Karpas-422 (cell line): ENCODE measurements at regions not wholly inside any gene's neighbourhood (a gene's known extent, or its start where the extent isn't known, plus 50 kb on each side); places are given as distances from the start of the nearest gene placed in this dataset.
"Not testable (repeated sequence)": the region's sequence is repeated elsewhere in the genome, so short reads cannot be mapped to it uniquely, and the experiment has no call there.

Experiments used
- DNase-seq: peaks from one replicate; pipeline ENCODE4 v3.0.0-alpha.2; 2015
- H2AFZ ChIP-seq: fragments of 200-600 bp; sonication (generic); 2 replicates; pipeline ENCODE4 v1.6.1; 2014; ENCODE audit warnings: antibody characterized with exemption, low read length, mixed read lengths
- H3K27ac ChIP-seq: fragments of 200-600 bp; sonication (generic); 2 replicates; pipeline ENCODE4 v1.5.1; 2014; ENCODE audit warnings: mild to moderate bottlenecking, low read length, moderate library complexity
- H3K27me3 ChIP-seq: fragments of 200-600 bp; sonication (generic); 2 replicates; pipeline ENCODE4 v1.6.1; 2014; ENCODE audit warnings: low read length, mixed read lengths
- H3K36me3 ChIP-seq: fragments of 200-600 bp; sonication (generic); 2 replicates; pipeline ENCODE4 v1.6.1; 2014; ENCODE audit warnings: low read length, mixed read lengths; ENCODE audit not compliant: insufficient read depth
- H3K4me1 ChIP-seq: fragments of 200-600 bp; sonication (generic); 2 replicates; pipeline ENCODE4 v1.6.1; 2014; ENCODE audit warnings: mild to moderate bottlenecking, low read length, mixed read lengths
- H3K4me2 ChIP-seq: fragments of 200-600 bp; sonication (generic); 2 replicates; pipeline ENCODE4 v1.6.1; 2014; ENCODE audit warnings: low read length, low read depth, mild to moderate bottlenecking; ENCODE audit not compliant: poor library complexity, severe bottlenecking
- H3K4me3 ChIP-seq: fragments of 200-600 bp; sonication (generic); 2 replicates; pipeline ENCODE4 v1.5.1; 2014; ENCODE audit warnings: mild to moderate bottlenecking, antibody characterized with exemption, low read length, mixed read lengths
- H3K79me2 ChIP-seq: fragments of 200-600 bp; sonication (generic); 2 replicates; pipeline ENCODE4 v1.6.1; 2014; ENCODE audit warnings: mild to moderate bottlenecking, low read length, mixed read lengths
- H3K9ac ChIP-seq: fragments of 200-600 bp; sonication (generic); 2 replicates; pipeline ENCODE4 v1.6.0; 2014; ENCODE audit warnings: low read length
- H3K9me2 ChIP-seq: fragments of 200-600 bp; sonication (generic), shearing (Covaris generic); replicated peaks from 2 replicates; pipeline ENCODE4 v1.6.0; 2014; ENCODE audit warnings: mild to moderate bottlenecking, low read length, moderate library complexity; ENCODE audit not compliant: insufficient read depth
- H3K9me3 ChIP-seq: fragments of 300-700, 200-600 bp; sonication (generic); 2 replicates; pipeline ENCODE4 v1.6.1; 2014; ENCODE audit warnings: low read length, mixed read lengths
- H4K20me1 ChIP-seq: fragments of 200-600 bp; sonication (generic); 2 replicates; pipeline ENCODE4 v1.6.1; 2014; ENCODE audit warnings: mild to moderate bottlenecking, antibody characterized with exemption, low read length, low read depth; ENCODE audit not compliant: insufficient read depth

DNA sequence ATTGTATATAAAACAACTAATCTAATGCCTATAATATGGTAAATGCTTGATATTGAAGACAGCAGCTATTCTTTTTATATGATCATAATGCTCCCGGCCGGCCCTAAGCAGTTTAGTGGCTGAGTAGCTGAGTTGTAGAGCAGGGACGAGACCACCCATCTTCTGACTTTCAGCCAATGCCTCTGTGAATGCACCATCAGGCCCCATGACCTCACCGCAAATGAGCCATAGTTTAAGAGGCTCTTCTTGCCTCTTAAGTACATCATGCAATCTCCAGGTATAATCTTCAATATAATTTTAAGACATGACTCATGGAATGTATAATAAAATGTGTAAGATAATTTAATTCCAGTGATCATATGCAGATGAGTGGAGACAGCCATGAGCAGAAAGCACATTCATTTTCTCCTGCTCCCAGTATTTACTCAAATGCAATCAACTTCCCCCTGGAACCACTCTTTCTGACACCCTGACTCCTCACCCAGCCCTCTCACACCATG, 78.9 kb upstream of the SNX9 start:
- Histone ChIP-seq H3K4me2 (no peak overlapping the region), H2AFZ (no peak overlapping the region), H3K9me3 (no peaks in the 10 kb centered on the region), H3K79me2 (no peaks in the 10 kb centered on the region), H3K36me3 (no peaks in the 10 kb centered on the region), H3K27ac (no peak overlapping the region), H3K9ac (no peak overlapping the region), H4K20me1 (no peaks in the 10 kb centered on the region), H3K4me3 (no peak overlapping the region), H3K4me1 (peaks cover 5% of the 10 kb centered on the region), H3K9me2 (no peaks in the 10 kb centered on the region), H3K27me3 (no peaks in the 10 kb centered on the region; the same call in 1 of the 2 replicates)
- peak; percentile 14 for DNase-seq

DNA sequence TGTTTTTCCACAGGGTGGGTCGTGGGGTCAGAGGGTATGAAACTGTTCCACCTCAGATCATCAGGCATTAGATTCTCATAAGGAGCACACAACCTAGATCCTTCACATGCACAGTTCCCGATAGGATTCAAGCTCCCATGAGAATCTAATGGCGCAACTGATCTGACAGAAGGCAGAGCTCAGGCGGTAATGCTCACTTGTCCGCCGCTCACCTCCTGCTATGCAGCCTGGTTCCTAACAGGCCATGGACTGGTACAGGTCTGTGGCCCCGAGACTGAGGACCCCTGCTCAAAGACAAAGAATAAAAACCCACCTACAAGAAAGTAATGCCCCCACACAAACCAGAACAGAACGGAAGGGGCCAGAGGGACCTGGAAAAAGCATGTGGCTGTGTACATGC, 76.1 kb upstream of the SNX9 start:
- Histone ChIP-seq H3K4me3 (no peak overlapping the region), H2AFZ (no peak overlapping the region), H4K20me1 (no peaks in the 10 kb centered on the region), H3K4me1 (peaks cover 16% of the 10 kb centered on the region), H3K27me3 (0 out of 2 replicates have a peak, but pooled peaks cover 3% of the 10 kb centered on the region), H3K4me2 (no peak overlapping the region), H3K79me2 (no peaks in the 10 kb centered on the region), H3K9ac (no peak overlapping the region), H3K36me3 (no peaks in the 10 kb centered on the region; the same call in 1 of the 2 replicates), H3K9me3 (peaks cover 4% of the 10 kb centered on the region; the same call in 1 of the 2 replicates), H3K27ac (no peak overlapping the region), H3K9me2 (no peaks in the 10 kb centered on the region)
- DNase-seq = no peak

DNA sequence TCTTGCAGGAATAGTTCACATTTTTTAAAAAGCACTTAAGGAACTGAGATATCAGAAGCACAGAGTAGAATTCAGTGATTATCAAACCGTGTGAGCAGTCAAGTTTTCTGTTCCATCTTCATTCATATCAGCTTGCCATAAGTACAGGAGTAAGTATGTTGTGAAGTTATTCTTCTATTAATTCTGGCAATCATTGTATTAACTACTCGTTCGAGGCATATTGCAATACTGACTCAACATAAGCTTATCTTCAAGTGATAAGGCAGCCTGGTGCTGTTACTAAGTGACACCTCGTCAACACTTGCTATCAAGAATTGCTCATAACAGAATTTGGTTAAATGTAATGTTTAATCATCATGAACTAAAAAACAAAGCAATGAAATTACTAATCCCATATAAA, 75.7 kb upstream of the SNX9 start:
- Histone ChIP-seq H3K4me2 (no peak overlapping the region), H3K27me3 (0 out of 2 replicates have a peak, but pooled peaks cover 3% of the 10 kb centered on the region), H3K4me1 (peaks cover 16% of the 10 kb centered on the region), H3K9ac (no peak overlapping the region), H2AFZ (no peak overlapping the region), H3K79me2 (no peaks in the 10 kb centered on the region), H3K36me3 (no peaks in the 10 kb centered on the region; the same call in 1 of the 2 replicates), H4K20me1 (no peaks in the 10 kb centered on the region), H3K27ac (no peak overlapping the region), H3K9me3 (peaks cover 4% of the 10 kb centered on the region; the same call in 1 of the 2 replicates), H3K4me3 (no peak overlapping the region), H3K9me2 (no peaks in the 10 kb centered on the region)
- DNase-seq = no peak

DNA sequence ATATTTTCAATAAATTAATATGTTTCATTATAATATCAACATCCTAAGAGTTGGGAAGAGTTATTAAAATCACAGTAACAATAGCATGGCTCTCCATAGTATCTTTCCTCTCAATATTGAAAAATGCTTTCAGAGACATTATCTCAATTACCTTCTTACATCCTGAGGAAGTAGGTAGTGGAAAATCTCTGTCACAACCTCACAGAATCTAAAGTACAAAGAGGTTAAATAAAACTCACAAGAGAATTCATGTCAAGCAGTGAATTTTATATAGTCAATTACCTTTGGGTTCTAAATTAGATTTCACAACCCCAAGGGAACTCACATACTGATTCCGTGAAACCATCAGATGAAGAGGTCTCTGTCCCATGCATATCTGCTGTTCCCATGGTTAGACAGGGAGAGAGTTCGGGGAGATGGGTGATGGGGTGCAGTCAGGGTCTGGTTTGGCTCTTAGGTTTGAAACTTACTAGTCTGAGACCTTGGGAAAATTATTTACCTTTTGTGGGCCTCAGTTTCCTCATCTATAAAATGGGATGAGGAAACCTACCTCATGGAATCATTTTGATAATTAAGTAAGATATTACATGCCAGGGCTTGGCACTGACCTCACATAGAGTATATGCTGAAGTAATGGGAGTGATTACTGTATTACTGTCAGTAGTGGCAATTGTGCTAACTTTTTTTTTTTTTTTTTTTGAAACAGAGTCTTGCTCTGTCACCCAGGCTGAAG, 74.0 kb upstream of the SNX9 start:
- peak; percentile 43 for DNase-seq
- Histone ChIP-seq H3K27me3 (0 out of 2 replicates have a peak, but pooled peaks cover 3% of the 10 kb centered on the region), H2AFZ (no peak overlapping the region), H3K9ac (no peak overlapping the region), H3K4me1 (peaks cover 16% of the 10 kb centered on the region), H3K36me3 (no peaks in the 10 kb centered on the region; the same call in 1 of the 2 replicates), H3K27ac (no peak overlapping the region), H3K9me3 (peaks cover 4% of the 10 kb centered on the region; the same call in 1 of the 2 replicates), H3K4me2 (no peak overlapping the region), H3K79me2 (no peaks in the 10 kb centered on the region), H3K9me2 (no peaks in the 10 kb centered on the region), H4K20me1 (no peaks in the 10 kb centered on the region), H3K4me3 (no peak overlapping the region)

DNA sequence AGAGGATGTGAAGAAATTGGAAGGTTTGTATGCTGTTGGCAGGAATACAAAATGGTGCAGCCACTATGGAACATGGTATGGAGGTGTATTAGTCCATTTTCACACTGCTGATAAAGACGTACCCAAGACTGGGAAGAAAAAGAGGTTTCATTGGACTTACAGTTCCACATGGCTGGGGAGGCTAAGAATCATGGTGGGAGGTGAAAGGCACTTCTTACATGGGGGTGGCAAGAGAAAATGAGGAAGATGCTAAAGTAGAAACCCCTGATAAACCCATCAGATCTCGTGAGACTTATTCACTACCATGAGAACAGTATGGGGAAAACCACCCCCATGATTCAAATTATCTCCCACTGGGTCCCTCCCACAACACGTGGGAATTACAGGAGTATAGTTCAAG, 72.1 kb upstream of the SNX9 start:
- DNase-seq, H2AFZ ChIP-seq, H3K4me2 ChIP-seq, H3K27ac ChIP-seq, H3K79me2 ChIP-seq, H3K9ac ChIP-seq, H3K4me3 ChIP-seq, H3K9me2 ChIP-seq, H3K27me3 ChIP-seq, H3K36me3 ChIP-seq, H3K9me3 ChIP-seq, H4K20me1 ChIP-seq: not testable (repeated sequence)
- H3K4me1 ChIP-seq = peaks cover 16% of the 10 kb centered on the region

DNA sequence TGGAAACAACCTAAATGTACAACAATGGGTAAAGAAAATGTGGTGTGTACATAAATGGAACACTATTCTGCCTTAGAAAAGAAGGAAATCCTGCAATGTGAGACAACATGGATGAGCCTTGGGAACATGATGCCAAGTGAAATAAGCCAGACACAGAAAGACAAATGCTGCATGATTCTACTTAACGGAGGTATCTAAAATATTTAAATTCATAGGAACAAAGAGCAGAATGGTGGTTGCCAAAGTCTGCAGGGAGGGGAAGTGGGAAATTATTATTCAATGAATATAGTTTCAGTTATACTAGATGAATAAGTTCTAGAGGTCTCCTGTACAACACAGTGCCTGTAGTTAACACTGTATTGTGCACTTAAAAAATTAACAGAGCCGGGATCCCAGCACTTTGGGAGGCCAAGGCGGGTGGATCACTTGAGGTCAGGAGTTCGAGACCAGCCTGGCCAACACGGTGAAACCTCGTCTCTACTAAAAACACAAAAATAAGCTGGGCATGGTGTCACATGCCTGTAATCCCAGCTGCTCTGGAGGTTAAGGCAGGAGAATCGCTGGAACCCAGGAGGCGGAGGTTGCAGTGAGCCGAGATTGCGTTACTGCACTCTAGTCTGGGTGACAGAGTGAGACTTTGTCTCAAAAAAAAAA, 71.4 kb upstream of the SNX9 start:
- no peaks in the 10 kb centered on the region for H3K79me2 ChIP-seq
- no peaks in the 10 kb centered on the region; the same call in 1 of the 2 replicates for H3K36me3 ChIP-seq
- no peak overlapping the region for H3K4me3 ChIP-seq
- H3K4me2 ChIP-seq = no peak overlapping the region
- DNase-seq = peak; percentile 31
- H3K27ac ChIP-seq = no peak overlapping the region
- H3K4me1 ChIP-seq = peaks cover 18% of the 10 kb centered on the region
- no peaks in the 10 kb centered on the region for H3K9me2 ChIP-seq
- H4K20me1 ChIP-seq = no peaks in the 10 kb centered on the region
- H3K27me3 ChIP-seq = 0 out of 2 replicates have a peak, but pooled peaks cover 3% of the 10 kb centered on the region
- H3K9me3 ChIP-seq = peaks cover 4% of the 10 kb centered on the region; the same call in 1 of the 2 replicates
- no peak overlapping the region for H2AFZ ChIP-seq
- H3K9ac ChIP-seq = no peak overlapping the region

DNA sequence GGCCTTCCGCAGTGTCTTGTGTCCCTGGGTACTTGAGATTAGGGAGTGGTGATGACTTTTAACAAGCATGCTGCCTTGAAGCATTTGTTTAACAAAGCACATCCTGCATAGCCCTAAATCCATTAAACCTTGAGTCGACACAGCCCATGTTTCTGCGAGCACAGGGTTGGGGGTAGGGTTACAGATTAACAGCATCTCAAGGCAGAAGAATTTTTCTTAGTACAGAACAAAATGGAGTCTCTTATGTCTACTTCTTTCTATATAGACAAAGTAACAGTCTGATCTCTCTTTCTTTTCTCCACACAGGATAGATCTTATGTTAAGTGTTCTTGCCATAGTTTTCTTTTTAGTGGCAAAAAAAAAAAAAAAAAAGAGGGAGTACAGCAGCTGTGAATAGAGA, 70.2 kb upstream of the SNX9 start:
- H3K27me3 ChIP-seq, H3K36me3 ChIP-seq, H3K27ac ChIP-seq, DNase-seq, H3K9me2 ChIP-seq, H4K20me1 ChIP-seq, H3K79me2 ChIP-seq, H3K9me3 ChIP-seq, H3K4me3 ChIP-seq, H3K4me2 ChIP-seq, H3K9ac ChIP-seq, H2AFZ ChIP-seq: not testable (repeated sequence)
- H3K4me1 ChIP-seq = peaks cover 18% of the 10 kb centered on the region

DNA sequence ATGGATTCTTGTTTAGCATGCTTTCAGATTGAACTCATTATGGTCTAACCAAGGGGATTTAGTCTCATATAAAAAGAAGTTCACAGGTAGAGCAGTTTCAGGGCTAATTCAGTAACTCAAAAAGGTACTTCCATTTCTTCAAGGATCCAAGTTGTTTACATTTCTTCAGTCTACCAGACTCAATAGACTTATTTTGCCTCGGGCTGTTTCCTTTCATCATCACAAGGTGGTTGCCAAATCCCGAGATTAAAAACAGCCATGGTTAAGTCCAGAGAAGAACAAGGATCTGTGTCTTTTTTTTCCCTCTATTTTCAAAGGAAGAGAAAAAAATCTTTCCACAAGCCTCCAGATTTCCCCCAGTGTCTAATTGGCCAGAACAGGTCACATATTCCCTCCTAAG, 69.8 kb upstream of the SNX9 start:
- H3K4me2 ChIP-seq = no peak overlapping the region

More for the DNA sequence above, 69.8 kb upstream of the SNX9 start:
- Histone ChIP-seq H3K79me2 (no peaks in the 10 kb centered on the region), H3K27me3 (0 out of 2 replicates have a peak, but pooled peaks cover 3% of the 10 kb centered on the region), H3K9me2 (no peaks in the 10 kb centered on the region), H3K9ac (no peak overlapping the region), H3K9me3 (peaks cover 4% of the 10 kb centered on the region; the same call in 1 of the 2 replicates), H2AFZ (no peak overlapping the region), H4K20me1 (no peaks in the 10 kb centered on the region), H3K4me1 (peaks cover 18% of the 10 kb centered on the region), H3K4me3 (no peak overlapping the region), H3K27ac (no peak overlapping the region), H3K36me3 (no peaks in the 10 kb centered on the region; the same call in 1 of the 2 replicates)
- peak; percentile 5 for DNase-seq
